Skeletal muscle satellite cell (primary cell): ENCODE measurements at regions not wholly inside any gene's neighbourhood (a gene's known extent, or its start where the extent isn't known, plus 50 kb on each side); places are given as distances from the start of the nearest gene placed in this dataset.

Experiments
- H3K27me3 ChIP-seq: 2 replicates; pipeline ENCODE4 v1.7.0; 2013; ENCODE audit warnings: low read length; ENCODE audit not compliant: control insufficient read depth, insufficient read depth
- H3K36me3 ChIP-seq: 2 replicates; pipeline ENCODE4 v1.7.0; 2013; ENCODE audit warnings: mild to moderate bottlenecking, control low read depth, low read length; ENCODE audit not compliant: insufficient read depth
- H3K4me1 ChIP-seq: 2 replicates; pipeline ENCODE4 v1.7.0; 2013; ENCODE audit warnings: low read length; ENCODE audit not compliant: control insufficient read depth, insufficient read depth
- H3K4me2 ChIP-seq: 2 replicates; pipeline ENCODE4 v1.7.0; 2013; ENCODE audit warnings: mild to moderate bottlenecking, low read length
- H3K4me3 ChIP-seq: 2 replicates; pipeline ENCODE4 v1.7.0; 2013; ENCODE audit warnings: low read length
- H3K9ac ChIP-seq: 2 replicates; pipeline ENCODE4 v1.7.0; 2013; ENCODE audit warnings: mild to moderate bottlenecking, low read depth, low read length, moderate library complexity
- H3K9me3 ChIP-seq: replicated peaks from 2 replicates; pipeline ENCODE4 v1.7.0; 2013; ENCODE audit warnings: mild to moderate bottlenecking, control low read depth, low read length

- H3K4me1 ChIP-seq = peaks cover 58% of the 10 kb centered on the region
- no peaks in the 10 kb centered on the region for H3K27me3 ChIP-seq
- no peaks in the 10 kb centered on the region for H3K9me3 ChIP-seq
- H3K4me2 ChIP-seq = peak overlapping the region; percentile 52
- no peaks in the 10 kb centered on the region for H3K36me3 ChIP-seq
- H3K9ac ChIP-seq = peak overlapping the region; percentile 63
- H3K4me3 ChIP-seq = peak overlapping the region; percentile 10
These were observed 58.6 kb upstream of the SNX9 start for GRCh38 chr6:157764178-157765068.

GRCh38 chr6:157766901-157767774 lies 55.9 kb upstream of the SNX9 start:
- Histone ChIP-seq H3K4me1 (peaks cover 59% of the 10 kb centered on the region), H3K9me3 (no peaks in the 10 kb centered on the region), H3K4me3 (no peak overlapping the region), H3K36me3 (no peaks in the 10 kb centered on the region), H3K9ac (no peak overlapping the region), H3K27me3 (no peaks in the 10 kb centered on the region), H3K4me2 (no peak overlapping the region)

GRCh38 chr6:157767775-157768156 lies 55.3 kb upstream of the SNX9 start:
- Histone ChIP-seq H3K27me3 (peaks cover 3% of the 10 kb centered on the region), H3K4me1 (peaks cover 54% of the 10 kb centered on the region), H3K9me3 (no peaks in the 10 kb centered on the region), H3K36me3 (no peaks in the 10 kb centered on the region), H3K4me2 (no peak overlapping the region), H3K4me3 (no peak overlapping the region), H3K9ac (no peak overlapping the region)

- Histone ChIP-seq H3K4me3 (no peak overlapping the region), H3K9ac (no peak overlapping the region), H3K4me1 (peaks cover 48% of the 10 kb centered on the region)
These were observed 54.7 kb upstream of the SNX9 start for GRCh38 chr6:157768304-157768703.

GRCh38 chr6:157768863-157769551 lies 54.0 kb upstream of the SNX9 start:
- Histone ChIP-seq H3K9me3 (no peaks in the 10 kb centered on the region), H3K4me2 (no peak overlapping the region), H3K27me3 (peaks cover 10% of the 10 kb centered on the region), H3K4me1 (peaks cover 41% of the 10 kb centered on the region), H3K4me3 (no peak overlapping the region), H3K9ac (no peak overlapping the region), H3K36me3 (no peaks in the 10 kb centered on the region)

More at GRCh38 chr6:157768304-157768703, 54.7 kb upstream of the SNX9 start:
- Histone ChIP-seq H3K9me3 (no peaks in the 10 kb centered on the region), H3K4me2 (no peak overlapping the region), H3K27me3 (peaks cover 4% of the 10 kb centered on the region), H3K36me3 (no peaks in the 10 kb centered on the region)

- H3K9me3 ChIP-seq = no peaks in the 10 kb centered on the region
- peaks cover 34% of the 10 kb centered on the region for H3K4me1 ChIP-seq
- H3K9ac ChIP-seq = no peak overlapping the region
These were observed 53.1 kb upstream of the SNX9 start for GRCh38 chr6:157769776-157770426.

GRCh38 chr6:157770946-157771345 lies 52.1 kb upstream of the SNX9 start:
- Histone ChIP-seq H3K4me2 (peak overlapping the region; percentile 9), H3K9ac (no peak overlapping the region), H3K27me3 (peaks cover 10% of the 10 kb centered on the region), H3K4me3 (no peak overlapping the region), H3K36me3 (no peaks in the 10 kb centered on the region), H3K9me3 (no peaks in the 10 kb centered on the region), H3K4me1 (peaks cover 26% of the 10 kb centered on the region)

More at GRCh38 chr6:157769776-157770426, 53.1 kb upstream of the SNX9 start:
- Histone ChIP-seq H3K27me3 (peaks cover 10% of the 10 kb centered on the region), H3K4me2 (no peak overlapping the region), H3K4me3 (no peak overlapping the region), H3K36me3 (no peaks in the 10 kb centered on the region)

- Histone ChIP-seq H3K4me2 (no peak overlapping the region), H3K4me1 (peaks cover 23% of the 10 kb centered on the region), H3K9ac (no peak overlapping the region), H3K27me3 (peaks cover 10% of the 10 kb centered on the region), H3K36me3 (no peaks in the 10 kb centered on the region), H3K4me3 (no peak overlapping the region), H3K9me3 (no peaks in the 10 kb centered on the region)
These were observed 50.2 kb upstream of the SNX9 start for GRCh38 chr6:157772820-157773219.
